Trophoblast cell (in vitro differentiated cells and primary cell): ENCODE measurements at regions not wholly inside any gene's neighbourhood (a gene's known extent, or its start where the extent isn't known, plus 50 kb on each side); places are given as distances from the start of the nearest gene placed in this dataset.

Experiments used
- DNase-seq, 2 donors: peaks; one replicate each; pipeline ENCODE4 v3.0.0-alpha.2; 2016
- H2AFZ ChIP-seq: 2 replicates; pipeline ENCODE4 v1.6.1; 2013; ENCODE audit warnings: low read length, moderate library complexity, mild to moderate bottlenecking; ENCODE audit not compliant: insufficient read depth, poor library complexity
- H2AK5ac ChIP-seq: 2 replicates; pipeline ENCODE4 v1.6.1; 2013; ENCODE audit warnings: mild to moderate bottlenecking, low read length
- H2BK120ac ChIP-seq: 2 replicates; pipeline ENCODE4 v1.6.1; 2013; ENCODE audit warnings: low read length, mild to moderate bottlenecking, moderate library complexity; ENCODE audit not compliant: insufficient read depth, poor library complexity
- H2BK12ac ChIP-seq: 2 replicates; pipeline ENCODE4 v1.6.1; 2013; ENCODE audit warnings: mild to moderate bottlenecking, low read length, moderate library complexity
- H2BK5ac ChIP-seq: 2 replicates; pipeline ENCODE4 v1.6.1; 2013; ENCODE audit warnings: low read length, low read depth, moderate library complexity, mild to moderate bottlenecking; ENCODE audit not compliant: poor library complexity
- H3K14ac ChIP-seq: 2 replicates; pipeline ENCODE4 v1.6.1; 2013; ENCODE audit warnings: mild to moderate bottlenecking, low read length
- H3K18ac ChIP-seq: 2 replicates; pipeline ENCODE4 v1.6.1; 2013; ENCODE audit warnings: mild to moderate bottlenecking, low read length
- H3K23ac ChIP-seq: 2 replicates; pipeline ENCODE4 v1.6.1; 2013; ENCODE audit warnings: low read length
- H3K27ac ChIP-seq: 2 replicates; pipeline ENCODE4 v1.5.1; 2013; ENCODE audit warnings: low read depth, mild to moderate bottlenecking, inconsistent platforms, low read length, moderate library complexity
- H3K27me3 ChIP-seq: 2 replicates; pipeline ENCODE4 v1.6.1; 2013; ENCODE audit warnings: inconsistent platforms, mild to moderate bottlenecking, low read length, moderate library complexity; ENCODE audit not compliant: insufficient read depth
- H3K36me3 ChIP-seq, 2 experiments: 1 replicate in 1 of 2; 2 replicates in 1 of 2; pipeline ENCODE4 v1.6.1; 2013; ENCODE audit warnings: low read length in 2 of 2, mild to moderate bottlenecking in 2 of 2, moderate library complexity in 1 of 2; ENCODE audit not compliant: insufficient read depth in 2 of 2, control insufficient read depth in 1 of 2
- H3K4ac ChIP-seq: 2 replicates; pipeline ENCODE4 v1.6.1; 2013; ENCODE audit warnings: low read depth, mild to moderate bottlenecking, low read length, moderate library complexity
- H3K4me1 ChIP-seq, 2 experiments: 1 replicate in 1 of 2; 2 replicates in 1 of 2; pipeline ENCODE4 v1.6.1; 2013; ENCODE audit warnings: low read length in 2 of 2, mild to moderate bottlenecking in 2 of 2, moderate library complexity in 1 of 2; ENCODE audit not compliant: insufficient read depth in 2 of 2, control insufficient read depth in 1 of 2
- H3K4me2 ChIP-seq: 2 replicates; pipeline ENCODE4 v1.6.1; 2013; ENCODE audit warnings: inconsistent platforms, mild to moderate bottlenecking, low read length, moderate library complexity
- H3K4me3 ChIP-seq: 2 replicates; pipeline ENCODE4 v1.5.1; 2013; ENCODE audit warnings: mild to moderate bottlenecking, low read depth, low read length, inconsistent platforms
- H3K79me1 ChIP-seq: one replicate; pipeline ENCODE4 v1.6.1; 2013; ENCODE audit warnings: low read length
- H3K79me2 ChIP-seq: 2 replicates; pipeline ENCODE4 v1.6.1; 2013; ENCODE audit warnings: low read length, mild to moderate bottlenecking; ENCODE audit not compliant: control insufficient read depth, insufficient read depth, poor library complexity
- H3K9ac ChIP-seq: 2 replicates; pipeline ENCODE4 v1.6.1; 2013; ENCODE audit warnings: mild to moderate bottlenecking, low read length
- H3K9me3 ChIP-seq: 2 replicates; pipeline ENCODE4 v1.6.1; 2013; ENCODE audit warnings: low read depth, mild to moderate bottlenecking, control low read depth, inconsistent platforms, low read length; ENCODE audit not compliant: insufficient read depth
- H4K12ac ChIP-seq: 2 replicates; pipeline ENCODE4 v1.6.1; 2013; ENCODE audit warnings: low read depth, mild to moderate bottlenecking, low read length, moderate library complexity
- H4K8ac ChIP-seq: 2 replicates; pipeline ENCODE4 v1.6.1; 2013; ENCODE audit warnings: low read depth, mild to moderate bottlenecking, low read length, moderate library complexity
- H4K91ac ChIP-seq: one replicate; pipeline ENCODE4 v1.6.1; 2013; ENCODE audit warnings: low read depth, mild to moderate bottlenecking, low read length, moderate library complexity
- WGBS: extraction: QIAGEN DNeasy Blood & Tissue Kit; methylation state at CpG from one replicate; pipeline ENCODE4 v1.1.7; 2013; ENCODE audit warnings: missing lambda C conversion rate; ENCODE audit not compliant: insufficient read length, insufficient coverage; ENCODE audit errors: extremely low coverage; 5-methylcytosine and 5-hydroxymethylcytosine counted together

- Histone ChIP-seq H3K4me2 (no peak overlapping the region), H3K14ac (no peak overlapping the region), H2BK5ac (no peak overlapping the region), H3K4ac (no peak overlapping the region), H3K4me1 (no peaks in the 10 kb centered on the region), H2AK5ac (no peak overlapping the region), H4K12ac (no peak overlapping the region), H3K23ac (no peak overlapping the region), H2AFZ (no peak overlapping the region), H4K91ac (no peak overlapping the region), H3K27me3 (no peaks in the 10 kb centered on the region), H2BK12ac (no peak overlapping the region), H3K9me3 (no peaks in the 10 kb centered on the region), H3K27ac (no peak overlapping the region), H3K79me1 (no peaks in the 10 kb centered on the region), H3K79me2 (no peaks in the 10 kb centered on the region), H3K9ac (no peak overlapping the region), H3K36me3 (no peaks in the 10 kb centered on the region), H3K18ac (no peak overlapping the region), H3K4me3 (no peak overlapping the region), H4K8ac (no peak overlapping the region), H2BK120ac (no peak overlapping the region)
- no peak for DNase-seq
- WGBS: no CpG with 5 or more reads among the region's 2 CpGs
Measured at GRCh38 chr18:39030124-39030655, 1464.6 kb upstream of the CELF4 start.

- H3K36me3 ChIP-seq: no peaks in the 10 kb centered on the region
Measured at GRCh38 chr18:39025531-39025930, 1459.9 kb upstream of the CELF4 start.

GRCh38 chr18:39019989-39020388 is 1454.4 kb upstream of the CELF4 start:
- Histone ChIP-seq H4K8ac (no peak overlapping the region), H3K9ac (no peak overlapping the region), H3K4ac (no peak overlapping the region), H2BK5ac (no peak overlapping the region), H3K9me3 (no peaks in the 10 kb centered on the region), H4K91ac (no peak overlapping the region), H4K12ac (no peak overlapping the region), H3K14ac (no peak overlapping the region), H3K79me2 (no peaks in the 10 kb centered on the region), H3K4me2 (no peak overlapping the region), H2AFZ (no peak overlapping the region), H2AK5ac (no peak overlapping the region), H3K36me3 (no peaks in the 10 kb centered on the region), H3K4me3 (no peak overlapping the region), H3K23ac (no peak overlapping the region), H3K79me1 (no peaks in the 10 kb centered on the region), H3K4me1 (no peaks in the 10 kb centered on the region), H2BK120ac (no peak overlapping the region), H3K27me3 (no peaks in the 10 kb centered on the region), H2BK12ac (no peak overlapping the region), H3K18ac (no peak overlapping the region), H3K27ac (no peak overlapping the region)
- no peak for DNase-seq
- no CpG with 5 or more reads among the region's 3 CpGs for WGBS

More at GRCh38 chr18:39025531-39025930, 1459.9 kb upstream of the CELF4 start:
- no peak overlapping the region for H3K4me3 ChIP-seq
- H2AK5ac ChIP-seq: no peak overlapping the region
- no peak overlapping the region for H3K14ac ChIP-seq
- DNase-seq: no peak
- no peak overlapping the region for H3K23ac ChIP-seq
- no peak overlapping the region for H3K18ac ChIP-seq
- no peaks in the 10 kb centered on the region for H3K27me3 ChIP-seq
- no CpG with 5 or more reads among the region's 2 CpGs for WGBS
- no peak overlapping the region for H2BK12ac ChIP-seq
- H3K4me1 ChIP-seq: no peaks in the 10 kb centered on the region
- H2BK5ac ChIP-seq: no peak overlapping the region
- H3K79me2 ChIP-seq: no peaks in the 10 kb centered on the region
- H3K4ac ChIP-seq: no peak overlapping the region
- H3K9me3 ChIP-seq: no peaks in the 10 kb centered on the region
- H3K79me1 ChIP-seq: no peaks in the 10 kb centered on the region
- no peak overlapping the region for H4K12ac ChIP-seq
- no peak overlapping the region for H2AFZ ChIP-seq
- no peak overlapping the region for H3K9ac ChIP-seq
- H2BK120ac ChIP-seq: no peak overlapping the region
- H3K27ac ChIP-seq: no peak overlapping the region
- no peak overlapping the region for H4K8ac ChIP-seq
- no peak overlapping the region for H4K91ac ChIP-seq
- no peak overlapping the region for H3K4me2 ChIP-seq

GRCh38 chr18:39007031-39007902 is 1441.7 kb upstream of the CELF4 start:
- no peak overlapping the region for H4K8ac ChIP-seq
- H2BK12ac ChIP-seq: no peak overlapping the region
- H3K79me2 ChIP-seq: no peaks in the 10 kb centered on the region
- H3K9ac ChIP-seq: no peak overlapping the region
- no peak overlapping the region for H3K23ac ChIP-seq
- peak in 1 of 2 donors; percentile 1 for DNase-seq
- no peaks in the 10 kb centered on the region for H3K79me1 ChIP-seq
- H3K36me3 ChIP-seq: no peaks in the 10 kb centered on the region
- H3K4me2 ChIP-seq: no peak overlapping the region
- no peak overlapping the region for H3K4ac ChIP-seq
- no CpG with 5 or more reads among the region's 5 CpGs for WGBS
- no peak overlapping the region for H4K91ac ChIP-seq
- no peak overlapping the region for H4K12ac ChIP-seq
- H3K27me3 ChIP-seq: no peaks in the 10 kb centered on the region
- no peak overlapping the region for H2BK5ac ChIP-seq
- H2AFZ ChIP-seq: no peak overlapping the region
- H3K4me1 ChIP-seq: no peaks in the 10 kb centered on the region
- no peak overlapping the region for H3K4me3 ChIP-seq
- H3K14ac ChIP-seq: no peak overlapping the region
- H3K9me3 ChIP-seq: no peaks in the 10 kb centered on the region
- no peak overlapping the region for H3K18ac ChIP-seq
- no peak overlapping the region for H2AK5ac ChIP-seq
- no peak overlapping the region for H2BK120ac ChIP-seq
- H3K27ac ChIP-seq: no peak overlapping the region
